NCI-H774 (cell line): ENCODE measurements at regions not wholly inside any gene's neighbourhood (a gene's known extent, or its start where the extent isn't known, plus 50 kb on each side); places are given as distances from the start of the nearest gene placed in this dataset.
"Not testable (repeated sequence)": the region's sequence is repeated elsewhere in the genome, so short reads cannot be mapped to it uniquely, and the experiment has no call there.

Source experiments
- DNase-seq: peaks from one replicate; lab custom pipeline; 2025; lab: John Stamatoyannopoulos, UW

DNA sequence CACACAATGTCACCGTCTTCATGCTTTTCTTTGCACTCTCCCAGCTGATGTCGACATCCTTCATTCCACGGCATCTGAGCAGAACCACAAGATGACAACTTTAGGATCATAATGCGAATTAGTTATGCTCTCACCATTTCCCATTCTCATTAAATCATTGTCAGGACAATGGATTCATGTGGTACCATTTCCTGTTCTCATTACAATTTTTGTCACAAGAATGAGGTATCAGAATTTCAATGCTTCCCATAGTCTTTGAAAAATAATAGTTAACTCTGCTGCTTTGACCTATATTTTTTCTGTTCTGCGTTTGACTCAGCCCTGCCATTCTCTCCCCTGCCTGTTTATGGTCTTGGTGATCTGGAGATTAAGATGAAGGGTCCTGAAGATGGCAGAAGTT is 175.7 kb upstream of the MDFIC2 start:
- DNase-seq, result no peak

DNA sequence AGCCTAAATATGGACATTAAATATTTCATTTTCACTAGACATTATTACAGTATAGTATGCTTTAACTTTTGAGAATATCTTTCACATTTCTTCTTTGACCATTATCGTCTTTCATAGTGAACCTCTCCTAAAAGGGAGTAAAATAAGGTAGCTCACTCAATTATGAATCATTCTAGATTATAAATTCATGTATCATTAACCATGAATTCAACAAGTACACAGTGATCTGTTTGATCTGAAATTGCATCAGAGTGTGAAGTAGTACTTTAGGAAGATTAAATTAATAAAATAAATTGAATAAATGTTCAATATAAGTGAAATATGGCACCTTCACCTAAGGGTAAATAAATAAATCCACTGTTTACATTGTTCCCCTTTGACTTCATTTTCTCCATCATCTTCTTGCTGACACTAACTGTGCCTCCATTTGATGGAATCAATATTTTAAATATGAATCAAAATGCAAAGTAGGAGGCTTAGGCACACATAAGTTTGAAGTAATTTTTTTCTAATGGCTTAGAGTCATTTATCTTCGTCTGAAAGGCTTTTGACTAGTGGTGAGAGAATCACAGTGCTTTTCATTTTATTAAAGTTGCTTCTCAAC is 174.1 kb upstream of the MDFIC2 start:
- no peak for DNase-seq

DNA sequence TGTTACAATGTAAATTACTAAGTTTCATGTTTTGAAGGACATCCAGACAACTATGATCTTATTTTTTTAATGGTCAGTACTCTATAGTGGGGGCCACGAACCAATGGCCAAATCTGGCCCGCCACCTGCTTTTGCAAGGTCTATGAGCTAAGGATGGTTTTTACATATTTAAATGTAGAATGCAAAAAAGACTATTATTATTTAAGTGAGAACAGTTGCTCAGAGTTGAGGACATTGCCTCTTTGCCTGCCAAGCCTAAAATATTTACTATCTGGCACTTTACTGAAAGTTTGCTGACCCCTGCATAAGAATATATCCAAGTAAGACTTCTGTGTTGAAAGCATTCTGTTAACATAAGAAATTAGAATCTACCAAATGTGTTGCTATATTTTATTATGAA is 163.7 kb upstream of the MDFIC2 start:
- DNase-seq, result no peak

DNA sequence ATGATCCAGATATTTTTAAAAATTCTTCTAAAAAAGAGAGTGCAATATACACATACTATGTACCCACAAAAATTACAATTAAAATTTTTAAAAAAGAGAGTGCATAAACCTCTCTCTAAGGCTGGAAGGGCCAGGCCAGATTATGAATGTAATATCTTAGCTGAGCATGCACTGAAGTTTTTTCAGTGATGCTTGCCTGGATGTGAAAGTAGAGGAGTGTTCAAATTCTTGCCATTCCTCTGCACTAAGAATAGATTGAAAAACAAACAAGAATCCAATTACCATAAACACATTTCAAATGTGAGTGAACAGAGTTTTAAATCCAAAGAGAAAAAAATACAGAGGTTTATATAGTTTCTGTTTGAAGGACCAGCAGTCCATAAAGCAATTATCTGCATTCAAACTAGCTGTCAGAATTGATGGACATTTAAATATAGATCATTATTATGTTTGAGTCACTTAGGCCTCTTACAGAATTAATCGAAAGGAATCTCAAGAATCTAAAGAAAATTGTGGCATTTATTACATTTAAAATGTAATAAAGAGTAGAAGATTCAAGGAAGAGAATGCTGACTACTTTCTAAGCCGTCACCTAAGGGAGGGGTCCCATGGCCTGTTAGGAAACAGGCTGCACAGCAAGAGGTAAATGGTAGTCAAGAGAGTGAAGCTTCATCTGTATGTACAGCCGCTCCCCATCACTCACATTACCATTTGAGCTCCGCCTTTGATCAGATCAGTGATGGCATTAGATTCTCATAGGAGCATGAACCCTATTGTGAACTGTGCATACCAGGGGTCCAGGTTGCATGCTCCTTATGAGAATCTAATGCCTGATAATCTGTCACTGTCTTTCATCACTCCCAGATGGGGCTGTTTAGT is 159.3 kb upstream of the MDFIC2 start:
- DNase-seq, result no peak

DNA sequence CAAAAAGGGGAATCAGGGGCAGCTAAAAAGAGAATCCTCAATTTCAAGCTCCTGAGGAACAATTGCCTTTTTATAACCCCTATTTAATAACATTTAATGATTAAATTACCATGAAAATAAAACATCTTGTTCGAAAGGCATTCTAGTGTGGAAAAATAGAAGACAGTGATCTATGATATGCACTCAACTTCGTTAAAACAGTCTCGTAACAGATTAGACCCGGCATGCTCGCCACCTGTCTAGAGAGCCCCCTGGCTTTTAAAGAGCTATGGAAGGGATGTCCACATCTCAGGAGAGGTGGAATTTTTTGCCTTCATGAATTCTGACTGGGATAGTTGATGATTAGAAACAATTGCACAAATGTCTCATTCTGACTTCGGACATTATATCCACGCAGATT is 153.7 kb upstream of the MDFIC2 start:
- DNase-seq, result no peak

DNA sequence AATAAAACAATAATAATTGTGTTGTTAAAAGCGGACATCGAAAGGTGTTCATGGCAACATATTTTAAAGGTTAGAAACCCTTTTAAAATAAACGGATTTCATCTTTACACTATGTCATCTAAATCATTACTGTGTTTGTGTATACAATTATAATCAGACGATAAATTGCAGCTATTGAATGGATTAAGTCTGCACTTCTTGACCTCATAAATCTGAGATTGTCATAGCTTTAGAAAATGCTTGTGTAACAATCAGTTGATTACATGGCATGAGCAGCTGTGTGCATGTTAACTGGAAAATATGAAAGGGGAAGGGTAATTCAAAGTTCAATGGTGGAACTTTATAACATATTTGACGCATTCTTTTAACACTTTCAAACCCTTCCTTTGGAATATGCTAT is 152.4 kb upstream of the MDFIC2 start:
- no peak for DNase-seq

DNA sequence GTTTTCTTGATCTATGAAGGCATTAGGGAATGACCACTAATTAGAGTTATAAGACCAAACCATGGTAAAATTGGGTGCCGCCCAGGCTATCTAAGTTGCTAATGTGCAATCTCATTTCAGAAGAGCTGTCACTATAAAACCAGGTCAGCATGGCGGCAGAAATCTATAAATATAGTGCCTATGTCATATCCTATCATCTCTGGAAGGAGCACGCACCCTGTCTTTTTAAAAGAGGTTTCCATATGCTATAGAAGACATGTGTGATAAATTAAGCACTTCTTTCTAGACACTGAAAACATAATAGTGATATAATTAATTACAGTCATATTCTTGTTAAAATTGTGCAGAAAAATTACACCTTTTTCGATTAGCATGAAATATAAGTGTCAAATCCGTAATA is 152.0 kb upstream of the MDFIC2 start:
- DNase-seq, result no peak

DNA sequence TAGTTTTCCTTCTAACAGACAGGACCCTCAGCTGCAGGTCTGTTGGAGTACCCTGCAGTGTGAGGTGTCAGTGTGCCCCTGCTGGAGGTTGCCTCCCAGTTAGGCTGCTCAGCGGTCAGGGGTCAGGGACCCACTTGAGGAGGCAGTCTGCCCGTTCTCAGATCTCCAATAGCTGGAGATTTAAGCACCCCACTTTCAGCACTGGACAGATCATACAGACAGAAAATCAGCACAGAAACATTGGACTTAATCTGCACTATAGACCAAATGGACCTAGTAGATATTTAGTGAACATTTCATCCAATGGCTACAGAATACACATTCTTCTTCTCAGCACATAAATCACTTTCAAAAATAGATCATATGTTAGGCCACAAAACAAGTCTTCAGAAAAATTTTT is 137.8 kb upstream of the MDFIC2 start:
- not testable (repeated sequence) for DNase-seq

DNA sequence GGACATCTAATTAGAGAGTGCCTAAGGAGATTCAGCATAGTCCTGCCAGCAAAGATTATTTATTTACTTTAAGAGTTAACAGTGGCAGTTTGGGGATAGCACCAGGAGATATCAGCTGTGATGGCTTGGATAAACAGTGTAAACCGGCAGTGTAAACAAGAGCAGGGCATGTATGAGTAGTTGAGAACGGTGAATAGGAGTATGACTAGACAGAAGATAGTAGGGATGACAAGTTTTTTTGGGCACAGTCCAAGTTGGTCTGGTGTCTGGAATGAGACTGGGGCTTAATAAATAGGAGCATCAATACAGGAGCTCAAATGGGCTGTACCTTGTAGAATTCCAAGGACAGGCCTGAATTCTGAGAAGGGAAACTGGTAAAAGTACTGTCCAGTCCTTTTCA is 123.0 kb upstream of the MDFIC2 start:
- DNase-seq, result not testable (repeated sequence)

DNA sequence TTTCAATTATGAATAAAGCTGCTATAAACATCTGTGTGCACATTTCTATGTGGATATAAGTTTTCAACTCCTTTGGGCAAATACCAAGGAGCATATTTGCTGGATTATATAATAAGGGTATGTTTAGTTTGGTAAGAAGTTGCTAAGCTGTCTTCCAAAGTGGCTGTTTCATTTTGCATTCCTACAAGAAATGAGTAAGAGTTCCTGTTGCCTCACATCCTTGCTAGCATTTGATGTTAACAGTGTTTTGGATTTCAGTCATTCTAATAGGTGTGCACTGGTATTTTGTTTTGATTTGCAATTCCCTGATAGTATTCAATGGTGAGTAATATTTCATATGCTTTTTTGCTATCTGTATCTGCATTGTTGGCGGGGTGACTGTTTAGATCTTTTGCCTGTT is 120.7 kb upstream of the MDFIC2 start:
- DNase-seq, result no peak

DNA sequence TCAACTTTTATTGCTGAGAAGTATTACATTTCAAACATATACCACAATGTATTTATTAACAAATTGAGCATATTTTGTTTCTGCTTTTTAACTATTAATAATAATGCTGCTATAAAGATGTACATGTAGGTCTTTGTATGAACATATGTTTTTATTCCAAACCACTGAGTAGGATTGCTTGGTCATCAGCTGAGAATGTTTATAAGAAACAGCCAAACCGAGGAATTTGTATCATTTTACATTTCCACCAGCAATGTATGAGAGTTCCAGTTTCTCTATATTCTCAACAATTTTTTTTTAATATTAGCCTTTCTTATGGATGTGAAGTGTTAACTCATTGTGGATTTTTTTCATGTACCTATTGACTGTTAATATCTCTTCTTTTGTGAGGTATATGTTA is 119.5 kb upstream of the MDFIC2 start:
- no peak for DNase-seq

DNA sequence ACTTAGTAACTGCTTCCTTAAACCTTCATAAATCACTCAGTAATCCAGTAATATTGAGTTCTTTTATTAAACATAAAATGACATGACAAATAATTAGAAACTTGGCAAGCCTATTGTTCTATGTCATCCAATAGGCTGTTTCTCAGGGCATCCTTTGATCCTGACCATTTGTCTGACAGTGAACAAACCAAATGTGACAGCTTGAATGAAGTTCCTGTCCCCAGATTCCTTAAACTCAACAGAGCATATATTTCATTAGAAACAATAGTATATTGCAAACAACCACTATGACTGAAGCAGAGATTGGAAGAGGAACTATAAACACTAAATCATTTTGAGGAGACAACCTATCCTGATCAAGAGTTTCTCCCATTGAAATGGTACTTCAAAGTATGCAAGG is 113.6 kb upstream of the MDFIC2 start:
- DNase-seq, result no peak

DNA sequence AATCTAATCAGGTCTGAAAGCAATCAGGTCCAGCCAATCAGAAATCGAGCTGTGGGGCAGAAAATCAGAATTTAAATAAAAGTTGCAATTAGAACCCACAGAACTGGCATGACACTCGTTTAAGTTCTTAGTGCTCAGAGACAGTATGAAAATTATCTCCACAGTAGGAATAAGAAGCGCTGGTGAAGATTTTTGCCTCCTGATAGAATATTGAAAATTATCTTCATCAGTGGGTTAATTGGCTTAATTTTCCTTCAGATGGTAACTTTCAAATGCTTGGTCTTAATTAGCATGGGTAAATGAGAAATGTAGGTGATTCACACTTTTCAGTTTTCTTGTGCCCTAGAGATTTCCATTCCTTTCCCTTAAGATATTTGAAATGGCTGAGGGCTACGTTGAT is 109.1 kb upstream of the MDFIC2 start:
- DNase-seq, result no peak

DNA sequence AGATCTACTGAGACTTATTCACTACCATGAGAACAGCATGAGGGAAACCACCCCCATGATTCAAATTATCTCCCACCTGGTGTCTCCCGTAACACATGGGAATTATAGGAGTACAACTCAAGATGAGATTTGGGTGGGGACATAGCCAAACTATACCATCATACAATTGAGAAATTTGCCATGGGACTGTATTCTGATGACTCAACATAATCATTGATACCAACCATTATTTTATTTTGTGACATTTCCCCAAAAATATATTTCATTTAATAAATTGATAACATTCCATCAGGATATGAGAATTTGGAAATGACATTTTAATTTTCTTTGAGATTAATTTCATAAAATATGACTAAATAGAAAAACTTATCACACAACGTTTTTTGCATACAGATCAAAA is 96.6 kb upstream of the MDFIC2 start:
- no peak for DNase-seq

DNA sequence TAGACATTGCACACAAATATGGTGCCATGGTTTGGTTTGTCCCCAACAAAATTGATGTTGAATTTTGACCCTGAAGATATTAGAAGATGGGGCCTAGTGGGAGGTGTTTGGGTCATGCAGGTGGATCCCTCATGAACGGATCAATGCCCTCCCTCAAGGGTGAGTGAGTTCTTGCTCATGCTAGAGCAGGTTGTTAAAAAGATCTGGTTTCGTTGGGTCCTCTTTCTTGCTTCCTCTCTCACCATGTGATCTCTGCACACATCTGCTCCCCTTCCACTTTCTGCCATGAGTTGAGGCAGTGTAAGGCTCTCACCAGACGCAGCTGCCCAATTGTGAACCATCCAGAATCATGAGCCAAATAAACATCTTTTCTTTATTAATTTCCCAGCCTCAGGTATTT is 87.8 kb upstream of the MDFIC2 start:
- no peak for DNase-seq

DNA sequence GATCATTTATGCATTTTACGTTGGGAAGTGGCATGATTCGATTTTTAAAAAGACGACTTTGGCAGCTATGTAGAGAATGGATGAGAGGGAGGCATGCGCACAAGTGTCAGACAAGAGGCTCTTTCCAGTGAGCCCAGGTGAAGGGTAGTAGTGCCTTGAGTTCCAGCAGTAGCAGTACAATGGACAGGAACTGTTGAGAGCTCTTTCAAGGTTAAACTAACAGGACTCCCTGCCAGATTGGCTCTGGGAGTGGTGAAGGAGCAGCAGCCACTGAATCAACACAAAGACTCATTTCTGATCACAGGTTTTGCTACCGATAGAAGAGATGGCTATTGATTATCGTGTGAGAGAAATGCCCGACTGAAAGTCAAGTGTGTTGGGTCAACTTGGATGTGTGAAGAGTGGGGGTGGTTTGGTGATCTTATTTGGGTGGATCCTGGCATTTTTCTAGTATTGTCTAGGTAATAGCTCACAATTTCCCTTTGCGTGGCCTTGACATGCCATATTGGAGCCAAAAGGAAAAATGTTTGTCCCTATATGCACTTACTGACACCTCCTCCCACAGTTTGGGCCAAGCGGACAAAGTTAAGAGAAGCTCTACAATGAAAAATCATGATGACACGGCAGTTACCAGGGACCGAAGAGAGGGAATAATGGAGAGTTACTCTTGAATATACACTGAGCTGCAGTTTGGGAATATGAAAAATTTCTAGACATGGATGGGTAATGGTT is 81.6 kb upstream of the MDFIC2 start:
- DNase-seq, result no peak

DNA sequence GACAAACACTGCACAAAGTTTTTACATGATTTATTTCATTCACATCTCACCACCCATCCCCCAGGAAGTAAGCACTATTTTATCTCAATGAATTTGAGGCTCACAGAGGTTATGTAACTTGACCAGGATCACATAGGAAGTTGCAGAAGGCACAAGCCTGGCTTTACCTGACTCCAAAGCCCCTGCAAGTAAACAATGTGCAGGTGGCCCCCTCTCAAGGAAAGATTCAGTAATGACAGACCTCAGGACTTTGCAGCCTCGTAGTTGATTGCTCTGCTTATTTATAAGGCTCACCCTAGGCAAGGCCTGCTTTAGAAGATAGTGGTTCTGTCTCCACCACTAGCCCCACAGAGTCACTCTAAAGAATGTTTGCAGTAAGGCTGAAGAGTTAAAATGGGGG is 79.8 kb upstream of the MDFIC2 start:
- DNase-seq, result no peak

DNA sequence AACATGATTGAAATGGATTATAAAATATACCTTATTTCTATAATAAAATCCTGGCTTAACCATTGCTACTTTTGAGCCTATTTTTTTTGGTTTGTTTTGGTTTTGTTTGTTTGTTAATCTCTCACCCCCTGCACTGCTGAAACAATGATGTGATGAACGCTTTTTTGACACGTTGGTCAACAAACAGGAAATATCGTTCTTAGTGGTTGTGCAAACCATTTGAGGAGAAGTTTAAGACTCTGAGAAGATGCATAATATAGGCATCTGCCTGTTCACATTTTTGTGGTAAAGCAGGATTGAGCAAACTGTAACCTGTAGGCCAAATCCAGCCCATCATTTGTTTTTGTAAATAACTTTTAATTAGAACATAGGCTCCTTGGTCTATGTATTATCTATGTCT is 75.5 kb upstream of the MDFIC2 start:
- no peak for DNase-seq

DNA sequence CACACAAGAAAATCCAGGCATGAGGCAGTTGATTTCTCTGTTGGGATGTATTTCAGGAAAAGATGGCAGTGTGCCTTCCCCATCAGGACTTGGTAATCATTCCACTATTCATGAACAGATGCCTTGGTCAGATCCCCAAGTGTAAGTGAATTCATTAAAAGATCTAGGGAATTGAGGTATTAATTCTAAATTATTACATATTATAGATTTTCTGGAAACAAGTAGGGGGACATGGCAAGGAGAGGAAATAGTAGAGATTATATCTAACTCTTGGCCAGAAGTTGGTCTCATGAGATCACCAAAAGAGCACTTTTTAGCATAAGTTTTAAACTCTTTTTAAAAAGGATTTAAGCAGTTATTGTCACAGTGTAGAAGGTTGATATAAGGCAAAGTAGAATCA is 74.4 kb upstream of the MDFIC2 start:
- no peak for DNase-seq

DNA sequence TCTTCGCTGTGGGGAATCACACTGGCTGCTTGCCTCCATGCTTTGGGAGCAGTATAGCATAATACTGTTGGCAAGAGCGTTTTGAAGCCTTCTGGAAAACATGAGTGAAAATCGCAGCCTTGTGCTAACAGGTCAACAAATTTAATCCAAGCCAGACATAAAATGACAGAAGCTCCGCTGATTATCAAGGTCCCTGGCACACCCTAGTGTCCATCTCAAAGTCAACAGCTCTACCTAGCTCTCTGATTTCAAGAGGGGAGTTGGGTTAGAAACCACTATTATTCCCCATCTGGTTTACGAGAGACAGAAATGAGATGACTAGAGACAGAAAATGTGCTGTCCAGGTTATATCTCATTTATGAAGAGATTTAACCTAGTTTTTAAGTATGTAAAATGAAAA is 73.6 kb upstream of the MDFIC2 start:
- DNase-seq, result no peak

DNA sequence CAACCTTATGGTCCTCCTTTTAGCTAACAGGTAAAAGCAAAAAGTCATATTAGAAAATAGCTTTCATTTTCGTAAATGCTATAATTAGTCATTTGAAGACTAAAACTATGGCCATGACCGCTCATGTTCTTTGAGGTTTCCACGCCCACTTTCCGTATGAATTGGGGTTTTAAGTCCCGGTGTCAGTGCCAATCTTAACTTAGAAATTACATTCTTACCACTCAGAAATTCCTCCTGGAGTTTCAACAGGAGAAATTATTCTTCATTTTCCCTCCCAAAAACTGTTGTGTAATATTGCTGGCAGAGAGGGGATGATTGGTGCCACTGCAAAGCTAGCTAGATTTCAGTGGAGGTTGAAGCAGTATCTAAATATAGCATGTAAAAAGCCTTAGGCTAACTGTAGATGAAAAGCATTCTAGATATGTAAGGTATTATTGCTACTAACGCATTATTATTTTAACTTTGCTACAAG is 71.0 kb upstream of the MDFIC2 start:
- no peak for DNase-seq

DNA sequence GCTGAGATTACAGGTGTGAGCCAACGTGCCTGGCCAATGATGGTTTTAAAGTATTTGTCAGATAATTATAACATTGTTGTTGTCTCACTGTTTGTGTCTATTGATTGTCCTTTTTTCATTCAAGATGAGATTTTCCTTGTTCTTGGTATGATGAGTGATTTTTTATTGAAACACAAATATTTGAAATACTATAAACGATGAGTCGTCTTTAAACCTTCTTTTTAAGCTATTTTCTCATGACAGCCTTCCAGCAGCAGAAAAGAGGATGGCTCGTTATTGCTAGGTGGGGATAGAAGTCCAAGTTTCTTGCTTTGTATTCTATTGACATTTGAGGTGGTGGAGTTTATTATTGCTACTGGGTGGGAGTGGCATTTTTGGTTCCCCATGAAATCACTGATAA is 61.7 kb upstream of the MDFIC2 start:
- no peak for DNase-seq
